T47D (cell line): ENCODE measurements at regions not wholly inside any gene's neighbourhood (a gene's known extent, or its start where the extent isn't known, plus 50 kb on each side); places are given as distances from the start of the nearest gene placed in this dataset.
"Not testable (repeated sequence)": the region's sequence is repeated elsewhere in the genome, so short reads cannot be mapped to it uniquely, and the experiment has no call there.

Experiments
- DNase-seq, 2 experiments: peaks; one replicate each; pipeline versions ENCODE4 v3.0.0 to v3.0.0-alpha.2; 2011 to 2012; ENCODE audit warnings: low read depth in 1 of 2, low spot score in 1 of 2
- JUND ChIP-seq: IDR thresholded peaks from 2 replicates; pipeline ENCODE4 v1.6.1; 2012; ENCODE audit warnings: low read depth
- in situ Hi-C: cut with HindIII; loops from 2 replicates; pipeline ENCODE4 v1.10.0; 2016; ENCODE audit warnings: low sequenced_read_pairs, low pct_unique_long_range_greater_than_20kb

DNA sequence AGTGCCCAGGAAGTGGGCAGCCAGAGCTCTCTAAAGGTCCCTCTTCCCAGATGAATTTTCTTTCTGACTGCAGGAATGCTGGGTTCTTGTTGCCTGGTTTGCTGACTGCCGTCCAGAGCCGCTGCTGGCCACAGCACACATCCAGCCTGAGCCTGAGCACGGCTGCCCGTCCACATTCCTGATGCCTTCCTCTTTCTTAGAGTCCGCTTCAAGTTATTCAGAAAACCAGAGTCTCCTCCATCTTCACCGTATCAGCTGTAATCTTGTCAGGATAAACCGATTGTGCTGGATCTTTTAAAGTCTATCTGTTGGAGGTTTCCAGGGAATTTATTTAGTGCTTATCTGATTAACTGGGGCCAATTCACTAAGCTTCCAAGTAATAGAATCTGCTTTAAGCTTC is 84.8 kb upstream of the BCAR3 start:
- no peak for DNase-seq

DNA sequence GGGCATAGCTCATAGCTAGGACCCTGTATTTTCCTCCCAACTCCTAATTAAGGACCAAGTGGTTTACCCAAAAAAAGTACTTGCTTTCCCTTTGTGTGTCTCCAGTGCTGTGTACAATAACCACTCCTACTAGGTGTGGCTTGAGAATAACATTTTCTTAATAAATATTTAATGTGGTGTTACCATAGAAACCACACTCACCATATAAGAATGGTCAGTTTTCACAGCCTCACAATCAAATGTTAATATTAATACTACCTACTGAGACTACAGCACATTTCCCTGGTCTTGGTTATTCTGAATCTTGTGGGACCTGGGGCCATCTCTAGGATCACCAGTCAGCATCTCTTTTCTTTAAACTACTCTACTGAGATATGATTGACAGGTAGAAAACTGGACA is 83.5 kb upstream of the BCAR3 start:
- TF ChIP-seq JUND = no peak
- DNase-seq = no peak
- in situ Hi-C loops = no loop called here

More for the DNA sequence above, 84.8 kb upstream of the BCAR3 start:
- in situ Hi-C loops = no loop called here
- TF ChIP-seq JUND = no peak

DNA sequence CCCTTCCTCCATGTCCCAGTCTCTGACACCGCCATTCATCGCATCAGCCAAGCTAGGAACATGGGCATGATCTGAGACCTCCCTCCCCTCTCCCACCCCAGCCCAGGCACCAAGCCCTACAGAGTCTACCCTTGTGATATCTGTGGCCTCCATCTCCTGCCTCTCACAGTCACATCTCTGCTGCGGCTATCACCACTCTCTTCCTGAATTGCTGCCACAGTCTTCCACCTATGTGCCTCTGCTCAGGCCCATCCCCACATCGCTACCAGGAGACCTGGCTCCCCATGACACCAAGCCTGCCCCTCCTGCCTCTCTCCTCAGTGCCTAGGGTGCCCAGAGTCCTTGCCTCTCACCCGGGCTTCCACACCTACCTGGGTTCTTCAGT is 82.7 kb upstream of the BCAR3 start:
- TF ChIP-seq JUND = no peak
- in situ Hi-C loops = no loop called here

DNA sequence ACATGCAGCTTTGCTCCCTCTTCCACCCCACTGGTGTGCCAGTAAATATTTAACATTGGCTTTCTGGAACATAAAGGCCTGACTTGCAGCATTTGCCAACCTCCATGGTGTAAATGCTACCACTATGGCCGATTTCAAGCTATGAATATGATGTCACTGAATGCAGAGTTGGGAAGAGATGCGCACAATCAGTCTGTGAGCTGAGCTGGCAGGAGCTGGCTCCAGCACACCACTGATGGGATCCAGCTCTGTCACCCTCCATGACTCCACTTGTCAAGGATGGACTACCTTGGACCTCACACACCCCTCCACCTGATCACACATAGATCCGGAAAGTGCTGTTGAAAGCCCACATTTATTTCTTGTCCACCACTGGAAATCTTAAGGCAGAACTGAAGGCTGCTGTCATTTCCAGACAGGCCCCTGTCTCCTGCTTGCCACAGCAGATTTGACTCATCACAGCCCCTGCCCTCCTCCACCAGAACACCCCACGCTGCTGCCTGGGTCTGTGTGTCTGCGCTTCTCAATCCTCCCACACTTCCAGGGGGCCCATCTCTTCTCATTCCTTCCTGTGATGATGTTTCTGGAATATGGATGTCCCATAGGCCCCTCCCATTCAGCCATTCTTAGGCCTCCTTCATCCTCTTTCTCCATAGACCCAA is 82.2 kb upstream of the BCAR3 start:
- no peak for DNase-seq
- in situ Hi-C loops = no loop called here
- TF ChIP-seq JUND = no peak

More for the DNA sequence above, 82.7 kb upstream of the BCAR3 start:
- no peak for DNase-seq

DNA sequence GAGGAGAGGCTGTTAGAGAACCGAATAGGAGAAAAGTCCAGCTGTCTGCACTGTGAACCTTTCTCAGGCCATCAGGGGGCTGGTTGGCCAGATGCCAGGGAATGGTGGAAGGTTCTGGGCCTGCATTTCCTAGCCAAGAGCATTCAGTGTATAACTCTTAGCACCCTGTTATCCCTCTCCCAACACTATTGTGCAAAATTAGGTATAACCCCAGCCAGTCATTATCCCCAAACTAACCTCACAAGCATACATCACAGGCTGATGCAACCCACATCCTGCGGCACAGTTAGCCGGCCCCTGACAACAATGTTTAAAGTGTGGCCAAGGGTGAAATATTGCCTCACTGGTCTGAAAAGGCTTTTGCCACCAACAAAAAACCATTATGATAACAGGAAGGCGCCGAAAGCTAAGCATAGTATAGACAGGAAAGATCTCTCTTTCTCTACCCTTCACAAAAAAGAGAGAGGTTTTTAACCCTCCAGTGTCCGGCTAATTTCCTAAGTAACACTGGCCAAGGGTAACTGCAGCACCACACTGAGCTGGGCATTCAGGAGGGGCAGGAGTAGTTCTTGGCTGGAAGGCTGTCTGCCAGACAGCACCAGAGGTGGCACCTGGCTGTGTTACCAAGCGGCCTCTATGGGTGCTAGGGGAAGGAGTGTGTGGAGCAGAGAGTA is 77.3 kb upstream of the BCAR3 start:
- TF ChIP-seq JUND = no peak
- in situ Hi-C loops = no loop called here
- DNase-seq = no peak

DNA sequence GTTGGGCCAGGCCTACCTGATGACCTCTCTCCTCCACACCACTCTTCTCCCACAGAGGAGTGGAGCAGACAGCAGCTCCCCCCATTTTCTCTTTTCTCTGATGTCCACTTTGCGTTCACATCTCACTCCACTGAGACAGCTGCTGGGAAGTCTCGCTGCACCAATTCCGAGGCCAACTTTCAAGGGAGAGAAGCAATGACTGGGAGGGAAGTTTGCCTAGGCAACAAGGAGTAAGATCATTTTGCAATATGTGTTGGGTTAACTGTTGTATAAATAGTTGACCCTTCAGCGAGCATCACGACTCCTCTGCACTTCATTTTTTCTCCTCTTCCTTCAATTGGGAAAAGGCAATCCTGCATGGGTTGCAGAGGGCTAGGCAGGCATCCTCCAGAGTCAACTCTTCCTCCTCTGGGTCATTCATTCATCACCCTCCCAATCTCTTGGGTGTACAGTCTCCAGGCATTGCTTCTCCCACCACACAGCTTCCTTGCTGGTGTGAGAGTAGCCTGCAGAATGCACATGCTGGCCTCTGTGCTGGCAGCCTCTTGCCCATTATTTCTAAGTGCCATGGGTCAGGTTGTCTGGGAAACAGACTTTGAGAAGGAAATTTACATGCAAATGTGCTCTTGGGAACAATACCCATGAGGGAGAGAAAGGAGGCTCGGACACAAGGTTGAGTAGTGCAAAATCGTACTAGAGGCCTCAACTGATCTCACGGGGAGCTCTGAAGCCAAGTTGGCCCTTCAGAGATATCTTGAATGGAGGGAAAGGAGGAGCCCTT is 75.8 kb upstream of the BCAR3 start:
- in situ Hi-C loops = no loop called here
- TF ChIP-seq JUND = no peak
- no peak for DNase-seq

DNA sequence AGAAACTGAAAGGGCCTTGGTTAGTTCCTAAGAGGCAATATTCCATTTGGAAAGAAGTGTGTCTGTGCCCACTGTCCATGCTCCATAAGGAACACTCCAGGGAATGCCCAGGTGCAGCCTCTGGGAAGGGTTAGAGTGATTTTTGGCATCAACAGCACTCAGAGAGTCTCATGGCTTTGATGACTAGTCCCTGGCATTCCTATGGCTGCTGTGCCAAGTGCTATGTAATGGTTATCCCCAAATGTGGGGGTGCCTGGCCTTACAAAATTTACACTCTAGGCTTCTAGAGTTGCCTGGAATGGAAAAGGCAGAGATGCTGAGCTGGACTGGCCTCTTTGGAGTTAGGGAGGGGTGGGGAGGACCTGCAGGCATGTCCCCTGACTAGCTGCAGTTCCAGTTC is 75.0 kb upstream of the BCAR3 start:
- peak in 1 of 2 experiments; percentile 11 for DNase-seq
- in situ Hi-C loops = no loop called here
- no peak for TF ChIP-seq JUND

DNA sequence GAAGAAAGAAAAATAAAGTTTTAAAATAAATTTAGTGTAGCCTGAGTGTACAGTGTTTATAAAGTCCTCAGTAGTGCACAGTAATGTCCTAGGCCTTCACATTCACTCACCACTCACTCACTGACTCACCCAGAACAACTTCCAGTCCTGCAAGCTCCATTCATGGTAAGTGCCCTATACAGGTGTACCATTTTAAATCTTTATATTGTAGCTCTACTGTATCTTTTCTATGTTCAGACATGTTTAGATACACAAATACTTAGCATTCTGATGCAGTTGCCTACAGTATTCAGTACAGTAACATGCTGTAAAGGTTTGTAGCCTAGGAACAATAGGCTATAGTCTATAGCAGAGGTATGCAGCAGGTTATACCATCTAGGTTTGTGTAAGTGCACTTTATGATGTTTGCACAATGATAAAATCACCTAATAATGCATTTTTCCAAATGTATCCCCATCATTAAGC is 73.6 kb upstream of the BCAR3 start:
- peak in 1 of 2 experiments; percentile 49 for DNase-seq
- peak; percentile 51; the same call in 1 of the 2 replicates for TF ChIP-seq JUND
- in situ Hi-C loops = not testable (repeated sequence)

DNA sequence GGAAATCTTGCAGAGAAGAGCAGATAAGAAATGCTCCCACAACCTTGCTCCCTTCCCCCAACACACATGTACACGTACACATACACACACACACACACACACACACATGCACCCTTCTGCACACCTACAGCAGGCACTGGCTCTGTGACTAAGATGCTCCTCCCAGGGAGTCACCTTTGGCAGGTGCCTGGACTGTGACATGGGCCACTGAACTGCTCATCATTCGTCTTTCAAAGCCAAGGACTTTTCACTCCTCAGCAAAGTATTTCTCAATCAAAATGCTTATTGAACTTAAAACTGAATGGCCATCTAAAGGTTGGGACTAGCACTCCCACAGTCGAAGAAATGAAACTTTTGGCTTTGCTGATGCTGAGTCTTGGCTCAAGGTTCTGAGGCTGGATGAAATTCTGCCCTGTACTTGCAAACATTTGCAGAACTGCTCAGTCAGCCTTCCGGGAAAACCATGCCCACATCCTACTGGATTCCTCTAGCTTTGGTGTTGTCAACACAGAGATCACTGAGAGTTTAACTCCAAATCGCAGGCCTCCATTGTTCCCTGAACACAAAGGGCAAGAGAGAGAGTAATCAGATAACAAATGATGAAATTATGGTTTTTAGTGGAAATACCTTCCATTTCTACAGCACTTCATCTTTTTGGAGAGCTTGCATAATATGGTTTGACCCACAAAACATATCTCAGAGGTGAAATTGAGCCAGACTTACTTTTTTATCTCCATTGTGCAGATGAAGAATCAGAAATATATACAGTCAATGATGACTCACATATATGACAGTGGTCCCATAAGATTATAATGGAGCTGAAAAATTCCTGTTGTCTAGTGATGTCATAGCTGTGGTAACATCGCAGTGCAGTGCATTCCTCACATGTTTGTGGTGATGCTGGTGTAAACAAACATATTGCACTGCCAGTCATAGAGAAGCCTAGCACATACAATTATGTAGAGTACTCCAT is 72.4 kb upstream of the BCAR3 start:
- in situ Hi-C loops = no loop called here
- TF ChIP-seq JUND = no peak
- peak in 1 of 2 experiments; percentile 74 for DNase-seq

DNA sequence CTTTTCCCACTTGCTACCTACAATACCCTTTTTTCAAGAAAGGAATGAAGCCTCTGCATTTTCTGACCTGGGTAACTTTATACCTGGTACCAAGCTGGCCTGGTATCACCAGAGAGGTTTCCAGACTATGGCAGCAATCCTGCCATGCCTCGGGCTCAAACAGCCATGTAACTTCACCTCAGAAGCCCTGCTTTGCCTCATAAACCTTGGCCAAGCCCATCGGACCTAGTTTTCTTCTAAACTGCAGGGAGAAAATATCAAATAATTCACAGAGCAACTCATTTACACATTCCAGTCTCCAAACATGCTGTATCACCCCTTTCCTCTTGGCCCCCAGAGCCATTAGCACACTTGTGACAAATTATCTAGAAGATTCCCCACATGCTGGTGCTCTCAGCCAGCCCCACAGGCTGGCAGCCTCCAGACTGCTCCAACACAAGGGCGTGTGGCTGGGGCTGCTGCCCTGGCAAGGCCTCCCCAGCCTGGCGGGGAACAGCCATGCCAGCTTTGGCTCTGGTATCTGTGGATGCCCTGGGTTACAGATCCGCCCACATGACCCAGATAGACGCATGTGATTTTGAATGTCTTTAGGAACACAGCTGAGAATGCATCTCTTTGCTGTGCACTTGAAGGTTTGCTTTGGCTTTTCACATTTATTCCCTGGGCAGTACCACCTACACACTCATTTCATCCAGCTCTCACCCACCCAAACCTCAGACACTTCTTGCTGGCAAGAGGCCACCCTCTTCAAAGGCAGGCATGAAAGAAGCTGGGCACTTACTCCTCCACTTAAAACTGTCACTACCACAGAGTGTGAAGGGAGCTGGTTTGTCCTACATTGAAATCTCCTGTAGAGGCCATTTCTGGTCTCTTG is 70.0 kb upstream of the BCAR3 start:
- in situ Hi-C loops = no loop called here
- no peak for DNase-seq
- no peak for TF ChIP-seq JUND

DNA sequence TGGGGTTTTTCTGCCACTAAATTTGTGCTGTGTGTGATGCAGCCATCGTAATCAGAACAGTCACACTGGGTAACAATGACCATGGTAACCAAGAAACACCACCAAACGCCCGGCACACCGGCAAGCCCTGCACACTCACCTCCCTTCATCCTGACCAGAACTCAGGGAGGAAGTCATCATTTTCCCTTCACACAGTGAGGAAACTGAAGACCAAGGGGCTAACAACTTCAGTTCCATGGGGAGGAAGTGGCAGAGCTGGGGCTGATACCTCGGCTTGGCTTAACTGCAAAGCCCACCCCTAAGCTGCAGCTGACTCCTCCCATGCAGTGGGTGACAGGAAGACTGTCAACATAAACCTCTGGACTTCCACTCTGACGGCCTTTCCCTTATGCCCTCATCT is 69.3 kb upstream of the BCAR3 start:
- no peak for TF ChIP-seq JUND
- in situ Hi-C loops = no loop called here
- DNase-seq = no peak

DNA sequence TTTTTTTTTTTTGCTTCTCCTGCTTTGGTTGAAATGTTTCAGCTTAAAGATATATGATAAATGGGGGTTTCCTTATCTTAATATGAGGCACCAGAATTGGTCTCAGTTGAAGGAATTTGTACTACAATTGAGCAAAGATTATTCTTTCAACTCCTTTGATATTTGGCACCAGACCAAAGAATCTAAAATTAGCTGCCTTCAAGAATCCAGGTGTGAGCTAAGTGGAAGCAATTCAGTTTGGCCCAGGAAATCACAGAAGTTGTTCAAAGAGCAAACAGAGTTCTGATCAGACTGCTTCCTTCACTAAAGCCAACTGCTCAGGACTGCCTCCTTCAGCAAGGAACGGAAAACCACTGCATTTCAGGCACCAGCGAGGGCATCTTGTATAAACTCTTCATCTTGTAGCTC is 68.3 kb upstream of the BCAR3 start:
- TF ChIP-seq JUND = no peak
- peak in 1 of 2 experiments; percentile 35 for DNase-seq
- in situ Hi-C loops = no loop called here
